HG02623 (cell line): ENCODE measurements at regions not wholly inside any gene's neighbourhood (a gene's known extent, or its start where the extent isn't known, plus 50 kb on each side); places are given as distances from the start of the nearest gene placed in this dataset.
"Not testable (repeated sequence)": the region's sequence is repeated elsewhere in the genome, so short reads cannot be mapped to it uniquely, and the experiment has no call there.

ENCODE experiments used
- ATAC-seq: cut with Tn5 transposase; IDR thresholded peaks from one replicate; pipeline ENCODE4 v1.9.1; 2021; ENCODE audit warnings: moderate library complexity; ENCODE audit not compliant: unreplicated experiment

DNA sequence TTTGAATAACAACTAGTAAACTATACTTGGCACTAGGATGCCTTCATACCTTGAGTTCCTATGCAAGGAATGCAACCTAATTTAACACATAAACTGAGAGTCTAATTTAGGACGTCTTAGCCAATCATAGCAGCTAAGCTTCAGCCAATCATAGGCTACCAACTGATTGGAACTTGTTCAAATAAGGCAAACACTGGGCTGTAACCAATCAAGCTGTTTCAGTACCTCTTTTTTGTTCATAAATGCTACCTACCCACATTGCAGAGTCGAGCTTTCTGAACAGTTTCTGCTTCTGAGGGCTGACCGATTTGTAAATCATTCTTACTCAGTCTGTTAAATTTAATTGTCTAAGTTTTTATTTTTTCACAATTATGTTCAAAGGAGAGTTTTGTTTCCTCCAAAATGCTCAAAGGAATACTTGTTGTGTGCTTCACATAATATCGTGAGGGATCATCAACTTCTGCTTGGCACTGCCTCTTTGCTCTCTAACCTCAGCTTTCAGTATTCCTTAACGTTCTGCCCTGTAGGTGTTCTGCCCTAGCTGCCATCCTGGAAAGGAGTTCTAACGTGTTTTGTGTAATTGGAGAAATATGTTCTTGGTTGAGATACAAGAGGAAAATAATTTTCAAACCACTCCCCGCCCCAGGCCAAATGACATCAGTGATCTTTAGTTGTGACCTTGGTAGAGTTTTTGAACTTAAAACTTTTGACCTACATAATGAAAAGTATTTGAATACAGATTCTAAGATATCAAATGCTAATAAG, 380.4 kb upstream of the MIS18BP1 start:
- ATAC-seq: no peak

DNA sequence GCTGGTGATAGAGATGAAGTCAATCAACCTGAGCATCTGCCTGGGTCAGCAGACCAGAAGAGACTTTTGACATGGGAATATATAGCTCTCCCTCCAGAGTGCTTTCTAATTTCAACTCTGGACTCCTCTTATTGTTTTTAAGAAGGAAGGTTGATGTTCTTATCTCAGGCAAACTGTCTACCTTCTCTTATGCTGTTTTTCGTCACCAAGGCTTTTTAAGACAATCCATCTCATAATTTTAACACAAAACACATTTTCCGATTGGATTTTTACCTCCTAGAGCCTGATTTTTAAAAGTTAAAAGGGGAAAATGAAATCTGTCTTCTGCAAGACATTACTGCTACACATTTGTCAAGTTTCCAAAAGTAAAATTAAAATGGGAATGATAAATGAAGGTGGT, 368.7 kb upstream of the MIS18BP1 start:
- no peak for ATAC-seq

DNA sequence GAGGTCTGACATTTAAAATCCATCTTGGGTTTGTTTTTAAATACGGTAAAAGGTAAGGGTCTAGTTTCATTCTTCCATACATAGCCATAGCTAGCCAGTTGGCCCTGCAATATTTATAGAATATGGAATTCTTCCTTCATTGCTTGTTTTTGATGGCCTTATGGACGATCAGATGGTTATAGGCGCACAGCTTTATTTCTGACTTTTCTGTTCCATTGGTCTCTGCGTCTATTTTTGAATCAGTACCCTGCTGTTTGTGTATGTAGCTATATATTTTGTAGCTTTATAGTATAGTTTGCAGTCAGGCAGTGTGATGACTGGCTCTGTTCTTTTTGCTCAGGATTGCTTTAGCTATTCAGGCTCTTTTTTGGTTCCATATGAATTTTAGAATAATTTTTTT, 366.8 kb upstream of the MIS18BP1 start:
- ATAC-seq: no peak

GRCh38 chr14:45610318-45610717, 357.3 kb upstream of the MIS18BP1 start:
- no peak for ATAC-seq

- no peak for ATAC-seq
Observed at GRCh38 chr14:45587142-45587541, 334.1 kb upstream of the MIS18BP1 start.

DNA sequence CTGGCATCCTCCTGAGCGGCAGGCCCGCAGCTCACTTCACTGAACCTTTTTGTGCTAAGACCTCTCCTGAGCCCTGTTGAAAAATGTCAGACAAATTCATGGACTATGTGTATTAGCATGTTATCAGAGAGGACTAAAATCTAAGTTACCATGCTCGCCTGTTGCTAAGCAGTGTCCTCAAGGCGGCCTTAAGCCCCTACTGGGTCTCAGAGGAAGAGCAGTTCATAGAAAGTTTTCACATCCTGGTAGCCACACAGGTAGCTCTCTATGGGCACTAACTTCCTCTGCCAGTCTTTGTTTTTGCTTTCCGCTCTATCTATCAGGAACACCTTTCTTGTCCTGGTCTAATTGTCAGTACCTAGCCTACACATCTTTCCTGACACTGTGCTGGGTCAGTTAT, 306.6 kb upstream of the MIS18BP1 start:
- ATAC-seq: no peak

DNA sequence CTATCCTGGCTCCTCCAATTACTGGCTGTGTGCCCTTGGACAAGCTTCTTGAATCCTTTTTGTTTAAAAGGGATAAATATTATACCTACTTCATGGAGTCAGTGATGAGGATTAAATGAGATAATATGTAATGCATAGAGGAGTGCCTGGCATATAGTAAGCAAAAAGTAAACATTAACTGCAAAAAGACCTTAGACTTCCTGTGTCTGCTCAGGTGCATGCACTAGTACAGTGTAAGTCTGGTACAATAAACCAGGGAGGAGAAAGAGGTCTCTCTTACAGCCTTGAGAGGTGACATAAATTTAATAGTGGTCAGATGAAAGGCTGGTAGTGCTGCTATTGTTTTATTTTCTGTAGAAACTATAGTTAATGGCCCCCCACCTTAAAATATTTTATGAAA, 305.2 kb upstream of the MIS18BP1 start:
- ATAC-seq: no peak

DNA sequence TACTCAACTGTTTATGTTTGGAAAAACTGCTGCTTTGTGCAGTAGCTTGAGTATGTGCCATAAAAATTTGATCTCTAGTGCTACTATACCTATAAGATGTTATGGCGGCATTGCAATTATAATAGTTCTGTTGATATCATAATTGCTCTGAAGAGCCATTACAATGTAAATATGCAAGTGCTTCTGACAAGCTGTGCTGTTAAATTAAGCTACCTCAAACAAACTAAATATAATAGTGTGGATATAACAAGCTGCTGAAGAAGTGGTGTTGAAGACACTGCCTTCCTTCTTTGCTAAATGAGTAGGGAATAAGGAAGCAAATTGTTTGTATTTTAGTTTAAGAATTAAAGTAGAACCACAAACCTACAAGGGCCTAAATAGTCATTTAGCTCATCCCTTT, 301.0 kb upstream of the MIS18BP1 start:
- no peak for ATAC-seq

- ATAC-seq: not testable (repeated sequence)
Observed at GRCh38 chr14:45551240-45551820, 298.3 kb upstream of the MIS18BP1 start.

DNA sequence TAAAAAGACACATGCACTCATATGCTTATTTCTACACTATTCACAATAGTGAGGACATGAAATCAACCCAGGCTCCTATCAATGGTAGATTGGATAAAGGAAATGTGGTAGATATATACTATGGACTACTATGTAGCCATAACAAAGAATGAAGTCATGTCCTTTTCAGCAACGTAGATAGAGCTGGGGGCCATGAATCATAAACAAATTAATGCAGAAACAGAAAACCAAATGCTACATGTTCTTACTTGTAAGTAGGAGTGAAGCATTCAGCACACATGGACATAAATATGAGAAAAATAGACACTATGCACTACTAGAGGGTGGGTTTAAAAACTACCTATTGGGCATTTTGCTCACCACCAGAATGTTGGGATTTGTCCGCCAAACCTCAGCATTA, 278.0 kb upstream of the MIS18BP1 start:
- ATAC-seq: no peak

- ATAC-seq: peak; percentile 86
Observed at GRCh38 chr14:45526715-45527549, 273.9 kb upstream of the MIS18BP1 start.

- ATAC-seq: no peak
Observed at GRCh38 chr14:45519766-45520165, 266.8 kb upstream of the MIS18BP1 start.

DNA sequence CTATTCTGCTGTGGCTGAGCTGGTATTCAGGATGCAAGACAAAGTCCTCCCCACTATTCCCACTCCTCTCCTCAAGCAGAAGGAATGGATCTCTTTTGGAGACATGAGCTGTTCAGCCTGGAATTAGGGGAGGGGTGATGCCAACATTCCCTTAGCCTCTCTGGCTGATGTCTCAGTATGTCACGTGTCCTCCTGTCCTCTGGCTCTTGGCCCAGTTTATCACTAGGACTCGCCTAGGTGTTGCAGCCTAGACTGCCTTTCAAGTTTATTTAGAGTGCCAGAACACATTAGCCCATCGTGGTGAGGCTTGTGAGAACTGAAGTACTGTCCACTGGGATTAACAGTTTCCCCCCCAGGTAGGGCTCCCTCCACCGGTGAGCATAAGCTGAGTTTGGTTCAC, 239.9 kb upstream of the MIS18BP1 start:
- ATAC-seq: no peak

- ATAC-seq: no peak
Observed at GRCh38 chr14:45491914-45492313, 238.9 kb upstream of the MIS18BP1 start.

DNA sequence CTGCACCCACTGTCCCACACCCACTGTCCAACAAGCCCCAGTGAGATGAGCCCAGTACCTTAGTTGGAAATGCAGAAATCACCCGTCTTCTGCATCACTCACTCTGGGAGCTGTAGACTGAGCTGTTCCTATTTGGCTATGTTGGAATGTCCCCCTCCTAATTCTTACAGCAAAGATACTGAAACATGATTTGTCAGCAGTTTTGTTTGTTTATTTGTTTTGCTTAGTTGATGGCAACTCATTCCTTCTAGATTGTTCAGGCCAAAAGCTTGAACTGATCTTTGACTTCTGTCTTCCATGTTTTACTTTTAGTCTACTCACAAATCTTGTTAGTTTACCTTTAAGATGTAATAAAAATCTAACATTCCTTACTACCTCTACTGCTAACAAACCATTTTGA, 233.6 kb upstream of the MIS18BP1 start:
- ATAC-seq: no peak

- ATAC-seq: no peak
Observed at GRCh38 chr14:45467023-45467422, 214.0 kb upstream of the MIS18BP1 start.

- ATAC-seq: no peak
Observed at GRCh38 chr14:45434221-45434620, 181.2 kb upstream of the MIS18BP1 start.

DNA sequence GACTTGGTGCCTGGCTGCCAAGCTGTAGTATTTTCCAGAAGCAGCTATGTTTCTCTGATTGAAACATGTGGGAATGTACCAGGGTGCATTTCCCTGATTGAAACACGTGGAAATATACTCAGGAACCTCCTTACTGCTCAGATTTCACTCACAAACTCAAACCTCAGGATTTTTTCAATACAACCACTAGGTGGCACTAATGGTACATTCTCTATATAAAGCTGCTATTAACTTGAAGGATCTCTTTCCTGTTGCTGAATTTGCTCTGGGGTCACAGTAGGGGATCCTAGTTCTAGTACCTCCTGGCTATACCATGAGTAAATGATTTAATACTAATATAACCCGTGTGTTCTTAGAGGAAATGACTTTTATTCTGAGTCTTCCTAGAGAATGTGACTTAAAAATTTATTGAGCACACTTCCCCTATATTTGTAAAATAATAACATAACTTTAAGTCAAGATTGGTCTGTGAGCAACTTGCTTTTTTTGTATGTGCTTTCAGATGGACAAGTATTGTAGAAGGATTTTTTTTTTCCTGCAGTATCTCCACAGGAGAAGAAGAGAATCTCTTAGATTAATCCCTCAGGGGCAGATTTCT, 173.8 kb upstream of the MIS18BP1 start:
- ATAC-seq: no peak

DNA sequence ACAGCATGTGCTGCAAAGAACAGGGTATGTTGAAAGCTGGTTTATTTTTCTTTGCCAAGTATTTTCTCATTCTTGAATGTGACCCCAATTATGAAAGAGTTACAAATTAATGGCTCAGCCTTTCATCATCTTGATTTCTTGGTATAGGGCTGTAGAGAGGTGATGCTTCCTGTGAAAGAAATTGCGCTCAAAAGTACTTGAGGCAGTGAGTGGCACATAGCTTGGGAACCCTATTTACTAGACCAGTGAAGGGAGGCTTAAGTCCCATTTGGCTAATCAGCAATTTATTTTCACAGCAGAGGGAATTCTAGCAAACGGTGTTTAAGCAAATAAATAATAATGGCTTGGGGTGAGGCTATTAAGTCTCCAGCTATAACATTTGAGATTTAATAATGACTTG, 153.9 kb upstream of the MIS18BP1 start:
- no peak for ATAC-seq

DNA sequence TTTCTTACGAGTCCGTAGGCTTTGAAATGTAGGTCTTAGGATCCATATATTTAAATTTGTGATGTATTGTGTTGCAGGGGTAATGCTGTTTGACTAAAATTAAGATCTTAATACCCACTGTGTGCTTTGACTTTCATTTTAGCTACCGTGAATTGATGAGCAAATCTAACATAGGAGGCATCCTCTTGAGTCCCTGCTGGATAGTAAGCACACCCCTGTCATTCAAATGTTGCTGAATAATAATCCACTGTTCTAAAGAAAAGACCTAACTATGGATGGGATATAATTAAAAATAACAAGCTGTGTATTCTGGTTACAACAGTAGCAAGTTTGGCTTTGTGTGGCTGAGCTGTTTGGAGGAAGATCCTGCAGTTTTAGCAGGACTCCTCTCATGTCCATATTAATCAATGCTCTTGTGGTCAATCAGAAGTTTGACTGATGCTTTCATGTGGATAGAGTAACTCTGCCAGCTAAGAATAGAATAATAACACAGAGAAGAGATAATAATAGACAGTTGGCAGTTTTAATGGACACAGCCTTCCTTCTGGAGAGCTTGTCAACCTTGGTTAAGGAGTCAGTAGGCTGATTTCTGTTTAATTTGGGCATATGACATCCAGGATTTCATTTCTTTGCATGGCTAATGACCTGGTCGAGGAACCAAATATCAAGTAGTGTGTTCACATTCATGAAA, 148.1 kb upstream of the MIS18BP1 start:
- no peak for ATAC-seq

- ATAC-seq: no peak
Observed at GRCh38 chr14:45400509-45400908, 147.5 kb upstream of the MIS18BP1 start.
